ENCODE measurements at regions not wholly inside any gene's neighbourhood (a gene's known extent, or its start where the extent isn't known, plus 50 kb on each side); places are given as distances from the start of the nearest gene placed in this dataset.

DNA sequence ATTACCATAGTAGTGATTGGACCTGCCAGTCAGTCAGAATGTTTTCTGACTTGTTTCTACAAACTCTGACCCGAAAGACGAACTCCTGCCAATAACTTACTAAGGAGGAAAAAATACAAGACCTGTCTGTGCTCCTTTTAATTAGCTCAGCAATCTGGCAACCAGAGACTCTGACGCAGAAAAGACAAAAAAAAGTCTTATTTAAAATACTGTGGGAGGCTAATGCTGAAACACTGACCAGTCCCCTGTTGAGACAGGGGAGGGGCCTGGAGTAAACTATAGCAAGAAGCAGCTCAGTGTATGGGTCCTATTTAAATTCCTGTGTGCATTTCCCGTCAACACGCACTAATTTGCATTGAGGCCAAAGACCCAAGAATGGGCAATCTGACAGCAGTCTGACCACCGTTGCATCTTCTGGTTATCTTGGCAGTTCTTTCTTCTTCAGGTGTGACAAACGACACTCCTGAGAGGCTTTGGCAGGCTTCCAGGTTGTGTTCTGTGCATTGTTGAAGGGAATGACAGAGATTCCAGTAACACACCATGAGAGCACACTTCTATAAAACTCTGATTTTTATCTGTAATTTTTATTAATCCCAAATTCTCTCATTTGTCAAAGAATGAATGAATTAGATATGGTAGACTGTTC is 1114.3 kb downstream of the IGSF11 start:
- Histone ChIP-seq H3K27ac (ENCODE audit: low read length) (no peak overlapping the region), H3K9ac (ENCODE audit: low read length) (no peak overlapping the region), H3K27me3 (replicated peaks; ENCODE audit: insufficient read depth, low read length) (no peaks in the 10 kb centered on the region), H3K4me3 (ENCODE audit: low read length) (no peak overlapping the region), H3K79me2 (ENCODE audit: low read length) (no peaks in the 10 kb centered on the region), H3K4me2 (ENCODE audit: low read depth, low read length) (no peak overlapping the region), H3K9me3 (replicated peaks; ENCODE audit: insufficient read depth, low read length) (no peaks in the 10 kb centered on the region), H3K9me2 (replicated peaks; ENCODE audit: insufficient read depth, low read length) (no peaks in the 10 kb centered on the region), H4K20me1 (ENCODE audit: insufficient read depth, low read length) (no peaks in the 10 kb centered on the region), H2AFZ (ENCODE audit: low read length) (no peak overlapping the region), H3K4me1 (ENCODE audit: low read length) (no peaks in the 10 kb centered on the region), H3K36me3 (replicated peaks; ENCODE audit: insufficient read depth, low read length) (no peaks in the 10 kb centered on the region), H3F3A (ENCODE audit: insufficient read depth, low read length) (no peaks in the 10 kb centered on the region)
- TF ChIP-seq EZH2phosphoT487 (IDR thresholded peaks at IDR 0.05; ENCODE audit: low read length) = no peak
- no peak for TF ChIP-seq EZH2 (optimal IDR thresholded peaks at IDR 0.05; ENCODE audit: low read depth, low read length)
- TF ChIP-seq, protein P1, sequence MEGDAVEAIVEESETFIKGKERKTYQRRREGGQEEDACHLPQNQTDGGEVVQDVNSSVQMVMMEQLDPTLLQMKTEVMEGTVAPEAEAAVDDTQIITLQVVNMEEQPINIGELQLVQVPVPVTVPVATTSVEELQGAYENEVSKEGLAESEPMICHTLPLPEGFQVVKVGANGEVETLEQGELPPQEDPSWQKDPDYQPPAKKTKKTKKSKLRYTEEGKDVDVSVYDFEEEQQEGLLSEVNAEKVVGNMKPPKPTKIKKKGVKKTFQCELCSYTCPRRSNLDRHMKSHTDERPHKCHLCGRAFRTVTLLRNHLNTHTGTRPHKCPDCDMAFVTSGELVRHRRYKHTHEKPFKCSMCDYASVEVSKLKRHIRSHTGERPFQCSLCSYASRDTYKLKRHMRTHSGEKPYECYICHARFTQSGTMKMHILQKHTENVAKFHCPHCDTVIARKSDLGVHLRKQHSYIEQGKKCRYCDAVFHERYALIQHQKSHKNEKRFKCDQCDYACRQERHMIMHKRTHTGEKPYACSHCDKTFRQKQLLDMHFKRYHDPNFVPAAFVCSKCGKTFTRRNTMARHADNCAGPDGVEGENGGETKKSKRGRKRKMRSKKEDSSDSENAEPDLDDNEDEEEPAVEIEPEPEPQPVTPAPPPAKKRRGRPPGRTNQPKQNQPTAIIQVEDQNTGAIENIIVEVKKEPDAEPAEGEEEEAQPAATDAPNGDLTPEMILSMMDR (IDR thresholded peaks at IDR 0.05; ENCODE audit: low read length) = no peak
- DNase-seq = no peak

GRCh38 chr3:117921411-117921810 is 1113.2 kb downstream of the IGSF11 start:
- TF ChIP-seq, protein P1 (IDR thresholded peaks at IDR 0.05; ENCODE audit: low read length) = no peak
- TF ChIP-seq EZH2phosphoT487 (IDR thresholded peaks at IDR 0.05; ENCODE audit: low read length) (no peak), EZH2 (optimal IDR thresholded peaks at IDR 0.05; ENCODE audit: low read depth, low read length) (no peak)
- Histone ChIP-seq H3K9me3 (replicated peaks; ENCODE audit: insufficient read depth, low read length) (no peaks in the 10 kb centered on the region), H3K4me1 (ENCODE audit: low read length) (no peaks in the 10 kb centered on the region)

DNA sequence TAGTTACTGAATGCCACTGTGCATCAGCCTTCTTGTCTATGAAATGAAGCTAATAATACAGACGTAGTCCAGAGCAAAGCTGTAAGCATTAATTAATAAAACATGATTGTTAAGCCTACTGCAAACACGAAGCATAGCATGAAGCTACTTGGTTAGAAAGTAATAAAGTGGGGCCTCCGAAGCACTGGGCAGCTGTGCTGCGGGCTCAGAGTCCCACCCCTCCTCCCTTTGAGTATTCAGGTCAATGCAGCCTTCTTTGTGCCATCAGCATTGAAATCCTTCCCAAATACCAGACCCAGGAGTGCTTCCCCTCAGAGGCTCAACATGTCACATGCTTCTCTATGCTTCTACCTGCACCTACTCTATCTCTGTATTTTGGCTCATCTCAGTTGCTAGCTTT is 1112.6 kb downstream of the IGSF11 start:
- no peaks in the 10 kb centered on the region for H3F3A ChIP-seq (ENCODE audit: insufficient read depth, low read length)
- DNase-seq = no peak
- H3K9ac ChIP-seq (ENCODE audit: low read length) = no peak overlapping the region
- no peak overlapping the region for H2AFZ ChIP-seq (ENCODE audit: low read length)
- H3K9me2 ChIP-seq (replicated peaks; ENCODE audit: insufficient read depth, low read length) = no peaks in the 10 kb centered on the region
- H3K27me3 ChIP-seq (replicated peaks; ENCODE audit: insufficient read depth, low read length) = no peaks in the 10 kb centered on the region
- no peaks in the 10 kb centered on the region for H3K36me3 ChIP-seq (replicated peaks; ENCODE audit: insufficient read depth, low read length)
- H3K27ac ChIP-seq (ENCODE audit: low read length) = no peak overlapping the region
- H3K79me2 ChIP-seq (ENCODE audit: low read length) = no peaks in the 10 kb centered on the region
- TF ChIP-seq, protein P1 (IDR thresholded peaks at IDR 0.05; ENCODE audit: low read length) = no peak
- TF ChIP-seq EZH2 (optimal IDR thresholded peaks at IDR 0.05; ENCODE audit: low read depth, low read length) = no peak
- no peak for TF ChIP-seq EZH2phosphoT487 (IDR thresholded peaks at IDR 0.05; ENCODE audit: low read length)
- H3K4me1 ChIP-seq (ENCODE audit: low read length) = no peaks in the 10 kb centered on the region
- no peak overlapping the region for H3K4me2 ChIP-seq (ENCODE audit: low read depth, low read length)
- no peaks in the 10 kb centered on the region for H4K20me1 ChIP-seq (ENCODE audit: insufficient read depth, low read length)
- no peaks in the 10 kb centered on the region for H3K9me3 ChIP-seq (replicated peaks; ENCODE audit: insufficient read depth, low read length)
- no peak overlapping the region for H3K4me3 ChIP-seq (ENCODE audit: low read length)

More at GRCh38 chr3:117921411-117921810, 1113.2 kb downstream of the IGSF11 start:
- no peak for DNase-seq
- Histone ChIP-seq H3K27me3 (replicated peaks; ENCODE audit: insufficient read depth, low read length) (no peaks in the 10 kb centered on the region), H3K36me3 (replicated peaks; ENCODE audit: insufficient read depth, low read length) (no peaks in the 10 kb centered on the region), H4K20me1 (ENCODE audit: insufficient read depth, low read length) (no peaks in the 10 kb centered on the region), H3K4me2 (ENCODE audit: low read depth, low read length) (no peak overlapping the region), H3K27ac (ENCODE audit: low read length) (no peak overlapping the region), H3K9ac (ENCODE audit: low read length) (no peak overlapping the region), H2AFZ (ENCODE audit: low read length) (no peak overlapping the region), H3K79me2 (ENCODE audit: low read length) (no peaks in the 10 kb centered on the region), H3F3A (ENCODE audit: insufficient read depth, low read length) (no peaks in the 10 kb centered on the region), H3K9me2 (replicated peaks; ENCODE audit: insufficient read depth, low read length) (no peaks in the 10 kb centered on the region), H3K4me3 (ENCODE audit: low read length) (no peak overlapping the region)

Measured in MM.1S (cell line).